Central memory CD8-positive, alpha-beta T cell (primary cell): ENCODE measurements at regions not wholly inside any gene's neighbourhood (a gene's known extent, or its start where the extent isn't known, plus 50 kb on each side); places are given as distances from the start of the nearest gene placed in this dataset.

Experiments
- ATAC-seq: fragments of 150-1000 bp; cut with Tn5 transposase; replicated peaks from 2 replicates; pipeline ENCODE4 v1.10.0; 2022; ENCODE audit warnings: mild to moderate bottlenecking, moderate FRiP score, moderate number of reproducible peaks; ENCODE audit not compliant: poor library complexity, severe bottlenecking; ENCODE audit errors: extremely low read depth
- DNase-seq, 2 donors: peaks; one replicate each; pipeline ENCODE4 v3.0.0; 2021; ENCODE audit warnings: low spot score in 2 of 2
- H3K27ac Mint-ChIP-seq: one replicate; pipeline ENCODE4 v1.8.0; 2022; ENCODE audit warnings: low read depth, mild to moderate bottlenecking, moderate library complexity, mixed read lengths
- H3K27me3 Mint-ChIP-seq: one replicate; pipeline ENCODE4 v1.8.0; 2022; ENCODE audit warnings: mixed read lengths
- H3K36me3 Mint-ChIP-seq: one replicate; pipeline ENCODE4 v1.8.0; 2022; ENCODE audit warnings: mild to moderate bottlenecking, moderate library complexity, mixed read lengths; ENCODE audit not compliant: insufficient read depth
- H3K4me1 Mint-ChIP-seq: one replicate; pipeline ENCODE4 v1.8.0; 2022; ENCODE audit warnings: mixed read lengths
- H3K4me3 Mint-ChIP-seq: one replicate; pipeline ENCODE4 v1.8.0; 2022; ENCODE audit warnings: mild to moderate bottlenecking, moderate library complexity, mixed read lengths
- H3K9me3 Mint-ChIP-seq: one replicate; pipeline ENCODE4 v1.8.0; 2022; ENCODE audit warnings: mixed read lengths

DNA sequence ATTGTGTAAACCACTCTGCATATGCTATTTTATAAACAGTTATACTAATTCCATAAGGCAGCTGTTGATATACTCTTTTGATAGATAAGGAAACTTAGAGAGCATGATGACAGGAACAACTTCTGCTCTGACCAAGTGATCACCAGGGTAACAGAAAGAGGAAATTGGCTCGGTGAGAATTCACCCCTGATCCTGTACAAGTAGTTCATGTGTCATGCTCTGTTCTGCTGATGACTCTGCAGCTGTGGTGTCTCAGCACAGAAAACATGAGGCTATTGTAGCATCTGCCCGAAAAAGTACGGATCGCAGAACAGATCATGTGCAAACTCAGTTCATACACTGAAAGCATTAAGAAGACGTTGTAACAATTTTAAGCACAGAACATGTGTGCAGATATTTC lies 345.0 kb downstream of the LRIG3 start:
- no peak overlapping the region for H3K27ac Mint-ChIP-seq
- no peaks in the 10 kb centered on the region for H3K27me3 Mint-ChIP-seq
- H3K4me3 Mint-ChIP-seq = no peak overlapping the region
- no peaks in the 10 kb centered on the region for H3K36me3 Mint-ChIP-seq
- no peaks in the 10 kb centered on the region for H3K4me1 Mint-ChIP-seq
- no peak for ATAC-seq
- no peak for DNase-seq
- peaks cover 4% of the 10 kb centered on the region for H3K9me3 Mint-ChIP-seq

- H3K36me3 Mint-ChIP-seq = no peaks in the 10 kb centered on the region
- no peaks in the 10 kb centered on the region for H3K4me1 Mint-ChIP-seq
- H3K9me3 Mint-ChIP-seq = peaks cover 4% of the 10 kb centered on the region
- H3K27me3 Mint-ChIP-seq = no peaks in the 10 kb centered on the region
- DNase-seq = no peak
- no peak overlapping the region for H3K4me3 Mint-ChIP-seq
- ATAC-seq = no peak
- no peak overlapping the region for H3K27ac Mint-ChIP-seq
Observed at GRCh38 chr12:58576081-58576480, 344.2 kb downstream of the LRIG3 start.

GRCh38 chr12:58576916-58577315 lies 343.4 kb downstream of the LRIG3 start:
- Mint-ChIP-seq H3K27ac (no peak overlapping the region), H3K27me3 (no peaks in the 10 kb centered on the region), H3K9me3 (peaks cover 4% of the 10 kb centered on the region), H3K36me3 (no peaks in the 10 kb centered on the region), H3K4me1 (no peaks in the 10 kb centered on the region), H3K4me3 (no peak overlapping the region)
- ATAC-seq (no peak), DNase-seq (no peak)

GRCh38 chr12:58580095-58580494 lies 340.2 kb downstream of the LRIG3 start:
- H3K27me3 Mint-ChIP-seq = no peaks in the 10 kb centered on the region
- H3K4me3 Mint-ChIP-seq = no peak overlapping the region
- no peak overlapping the region for H3K27ac Mint-ChIP-seq
- DNase-seq = no peak
- no peaks in the 10 kb centered on the region for H3K4me1 Mint-ChIP-seq
- ATAC-seq = no peak
- no peaks in the 10 kb centered on the region for H3K36me3 Mint-ChIP-seq
- H3K9me3 Mint-ChIP-seq = peaks cover 4% of the 10 kb centered on the region

DNA sequence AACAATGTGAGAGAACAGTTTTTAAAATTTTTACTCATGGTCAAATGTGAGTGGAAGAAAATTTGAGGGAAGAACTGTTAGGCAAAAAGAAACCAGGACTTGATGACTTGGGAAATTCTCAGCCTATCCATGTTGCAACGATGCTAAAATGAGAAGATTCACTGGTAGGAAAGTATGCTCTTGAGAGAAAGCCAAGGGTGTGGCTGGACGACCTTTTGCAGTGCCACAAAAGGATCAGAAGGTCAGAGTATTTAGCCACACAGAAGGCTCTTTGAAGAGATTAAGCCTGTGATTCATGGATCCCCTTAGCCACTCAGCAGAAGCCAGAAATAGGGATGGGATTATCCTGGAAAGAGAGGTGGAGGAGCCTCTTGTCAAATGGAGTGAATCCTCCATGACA lies 336.8 kb downstream of the LRIG3 start:
- Mint-ChIP-seq H3K36me3 (no peaks in the 10 kb centered on the region), H3K27ac (no peak overlapping the region), H3K4me3 (no peak overlapping the region), H3K4me1 (no peaks in the 10 kb centered on the region), H3K27me3 (no peaks in the 10 kb centered on the region), H3K9me3 (no peaks in the 10 kb centered on the region)
- ATAC-seq = no peak
- DNase-seq = no peak

- no peak overlapping the region for H3K4me3 Mint-ChIP-seq
- no peaks in the 10 kb centered on the region for H3K4me1 Mint-ChIP-seq
- no peak overlapping the region for H3K27ac Mint-ChIP-seq
- DNase-seq (no peak), ATAC-seq (no peak)
- no peaks in the 10 kb centered on the region for H3K36me3 Mint-ChIP-seq
- no peaks in the 10 kb centered on the region for H3K27me3 Mint-ChIP-seq
- no peaks in the 10 kb centered on the region for H3K9me3 Mint-ChIP-seq
Observed at GRCh38 chr12:58583940-58584339, 336.4 kb downstream of the LRIG3 start.

- ATAC-seq = no peak
- DNase-seq = no peak
- Mint-ChIP-seq H3K36me3 (no peaks in the 10 kb centered on the region), H3K27me3 (no peaks in the 10 kb centered on the region), H3K4me1 (no peaks in the 10 kb centered on the region), H3K9me3 (no peaks in the 10 kb centered on the region), H3K4me3 (no peak overlapping the region), H3K27ac (no peak overlapping the region)
Observed at GRCh38 chr12:58584880-58585279, 335.4 kb downstream of the LRIG3 start.

DNA sequence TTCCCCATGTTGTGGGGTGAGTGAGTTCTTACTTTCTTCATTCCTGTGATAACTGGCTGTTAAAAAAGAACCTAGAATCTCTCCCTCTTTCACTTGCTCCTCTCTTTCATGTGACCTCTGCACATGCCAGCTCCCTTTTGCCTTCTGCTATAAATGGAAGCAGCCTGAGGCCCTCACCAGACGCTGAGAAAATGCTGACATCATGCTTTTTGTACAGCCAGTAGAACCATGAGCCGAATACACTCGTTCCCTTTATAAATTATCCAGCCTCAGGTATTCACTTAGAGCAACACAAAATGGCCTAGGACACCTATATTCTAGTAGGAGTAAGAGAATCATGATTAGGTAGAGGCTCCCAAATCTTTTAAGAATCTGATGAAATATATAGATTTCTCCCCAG lies 333.5 kb downstream of the LRIG3 start:
- H3K4me1 Mint-ChIP-seq = no peaks in the 10 kb centered on the region
- ATAC-seq = no peak
- no peaks in the 10 kb centered on the region for H3K27me3 Mint-ChIP-seq
- H3K4me3 Mint-ChIP-seq = no peak overlapping the region
- no peak overlapping the region for H3K27ac Mint-ChIP-seq
- H3K36me3 Mint-ChIP-seq = no peaks in the 10 kb centered on the region
- H3K9me3 Mint-ChIP-seq = no peaks in the 10 kb centered on the region
- no peak for DNase-seq

- H3K27me3 Mint-ChIP-seq = no peaks in the 10 kb centered on the region
- H3K9me3 Mint-ChIP-seq = no peaks in the 10 kb centered on the region
- no peak overlapping the region for H3K4me3 Mint-ChIP-seq
- no peak overlapping the region for H3K27ac Mint-ChIP-seq
- DNase-seq = no peak
- no peaks in the 10 kb centered on the region for H3K36me3 Mint-ChIP-seq
- no peaks in the 10 kb centered on the region for H3K4me1 Mint-ChIP-seq
- ATAC-seq = no peak
Observed at GRCh38 chr12:58588770-58589169, 331.5 kb downstream of the LRIG3 start.

GRCh38 chr12:58592475-58593207 lies 327.7 kb downstream of the LRIG3 start:
- Mint-ChIP-seq H3K4me3 (no peak overlapping the region), H3K36me3 (no peaks in the 10 kb centered on the region), H3K27me3 (no peaks in the 10 kb centered on the region), H3K27ac (no peak overlapping the region), H3K9me3 (peaks cover 4% of the 10 kb centered on the region), H3K4me1 (no peaks in the 10 kb centered on the region)
- ATAC-seq (no peak), DNase-seq (no peak)

- no peaks in the 10 kb centered on the region for H3K27me3 Mint-ChIP-seq
- H3K27ac Mint-ChIP-seq = no peak overlapping the region
- DNase-seq (no peak), ATAC-seq (no peak)
- H3K36me3 Mint-ChIP-seq = no peaks in the 10 kb centered on the region
- H3K9me3 Mint-ChIP-seq = peaks cover 4% of the 10 kb centered on the region
- H3K4me1 Mint-ChIP-seq = no peaks in the 10 kb centered on the region
- no peak overlapping the region for H3K4me3 Mint-ChIP-seq
Observed at GRCh38 chr12:58593557-58594304, 326.6 kb downstream of the LRIG3 start.

DNA sequence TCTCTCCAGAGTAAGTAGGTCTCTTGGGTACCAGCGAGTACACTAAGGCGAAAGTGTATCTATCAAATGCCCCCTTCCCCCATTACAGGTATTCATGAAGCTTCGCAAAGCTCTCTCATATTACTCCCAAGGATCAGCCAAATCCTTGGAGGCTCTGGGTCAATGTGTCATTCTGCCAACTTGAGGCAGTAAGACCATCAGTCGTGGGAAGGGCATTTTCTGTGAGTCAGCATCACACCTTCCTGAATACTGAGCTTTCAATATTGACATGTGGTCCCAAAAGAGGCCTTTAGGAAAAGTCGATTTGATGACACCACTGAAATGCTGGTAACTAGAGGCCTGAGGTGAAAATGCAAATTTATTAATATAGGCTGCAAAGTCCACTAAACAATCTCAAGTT lies 323.9 kb downstream of the LRIG3 start:
- Mint-ChIP-seq H3K9me3 (peaks cover 4% of the 10 kb centered on the region), H3K27me3 (no peaks in the 10 kb centered on the region), H3K36me3 (no peaks in the 10 kb centered on the region), H3K27ac (no peak overlapping the region), H3K4me1 (no peaks in the 10 kb centered on the region), H3K4me3 (no peak overlapping the region)
- no peak for DNase-seq
- ATAC-seq = no peak

- H3K9me3 Mint-ChIP-seq = peaks cover 15% of the 10 kb centered on the region
- no peak overlapping the region for H3K4me3 Mint-ChIP-seq
- no peak overlapping the region for H3K27ac Mint-ChIP-seq
- no peaks in the 10 kb centered on the region for H3K36me3 Mint-ChIP-seq
- ATAC-seq (no peak), DNase-seq (no peak)
- H3K4me1 Mint-ChIP-seq = no peaks in the 10 kb centered on the region
- H3K27me3 Mint-ChIP-seq = no peaks in the 10 kb centered on the region
Observed at GRCh38 chr12:58601529-58601928, 318.8 kb downstream of the LRIG3 start.
